GM23248 (cell line): ENCODE measurements at regions not wholly inside any gene's neighbourhood (a gene's known extent, or its start where the extent isn't known, plus 50 kb on each side); places are given as distances from the start of the nearest gene placed in this dataset.
"Not testable (repeated sequence)": the region's sequence is repeated elsewhere in the genome, so short reads cannot be mapped to it uniquely, and the experiment has no call there.

ENCODE experiments used
- EZH2 ChIP-seq: fragments of 200-600 bp; sonication (generic); IDR thresholded peaks from 2 replicates; pipeline ENCODE4 v1.6.1; 2018; ENCODE audit warnings: antibody characterized with exemption, mild to moderate bottlenecking; ENCODE audit not compliant: insufficient read depth, poor library complexity, severe bottlenecking
- EZH2phosphoT487 ChIP-seq: fragments of 200-600 bp; sonication (generic); IDR thresholded peaks from 2 replicates; pipeline ENCODE4 v1.6.1; 2018; ENCODE audit warnings: antibody characterized with exemption, moderate library complexity, mild to moderate bottlenecking, low read depth; ENCODE audit not compliant: insufficient read depth

GRCh38 chr10:30704601-30705100, 75.1 kb upstream of the LYZL2 start:
- not testable (repeated sequence) for TF ChIP-seq EZH2, EZH2phosphoT487
